Loucy (cell line): ENCODE measurements at regions not wholly inside any gene's neighbourhood (a gene's known extent, or its start where the extent isn't known, plus 50 kb on each side); places are given as distances from the start of the nearest gene placed in this dataset.

Experiments
- H2AFZ ChIP-seq: fragments of 200-600 bp; sonication (generic); 2 replicates; pipeline ENCODE4 v1.6.0; 2016; ENCODE audit warnings: antibody characterized with exemption, mild to moderate bottlenecking, low read length, moderate library complexity
- H3F3A ChIP-seq: fragments of 200-600 bp; 2 replicates; pipeline ENCODE4 v1.6.0; 2016; ENCODE audit warnings: antibody characterized with exemption, low read depth, mild to moderate bottlenecking
- H3K27me3 ChIP-seq: fragments of 200-600 bp; sonication (generic); 2 replicates; pipeline ENCODE4 v1.6.1; 2014; ENCODE audit warnings: low read length, mild to moderate bottlenecking; ENCODE audit not compliant: insufficient read depth, poor library complexity, severe bottlenecking
- H3K36me3 ChIP-seq: fragments of 200-600 bp; sonication (generic); 2 replicates; pipeline ENCODE4 v1.6.1; 2016; ENCODE audit warnings: low read length; ENCODE audit not compliant: insufficient read depth
- H3K4me1 ChIP-seq: fragments of 200-600 bp; sonication (generic); 2 replicates; pipeline ENCODE4 v1.5.1; 2014; ENCODE audit warnings: low read length, mild to moderate bottlenecking; ENCODE audit not compliant: insufficient read depth, poor library complexity, severe bottlenecking
- H3K4me2 ChIP-seq: fragments of 200-600 bp; sonication (generic); 2 replicates; pipeline ENCODE4 v1.6.0; 2014; ENCODE audit warnings: antibody characterized with exemption, low read length, low read depth, mild to moderate bottlenecking; ENCODE audit not compliant: poor library complexity, severe bottlenecking
- H3K4me3 ChIP-seq: fragments of 200-600 bp; sonication (generic); 2 replicates; pipeline ENCODE4 v1.5.1; 2014; ENCODE audit warnings: low read length, mild to moderate bottlenecking, mixed read lengths; ENCODE audit not compliant: poor library complexity, severe bottlenecking
- H3K79me2 ChIP-seq: fragments of 200-600 bp; sonication (generic); 2 replicates; pipeline ENCODE4 v1.6.1; 2014; ENCODE audit warnings: low read length; ENCODE audit not compliant: insufficient read depth
- H3K9ac ChIP-seq: fragments of 200-600 bp; sonication (generic); 2 replicates; pipeline ENCODE4 v1.6.0; 2014; ENCODE audit warnings: mild to moderate bottlenecking, low read depth, low read length, moderate library complexity; ENCODE audit not compliant: poor library complexity, severe bottlenecking
- H3K9me2 ChIP-seq: fragments of 200-600 bp; sonication (generic); replicated peaks from 2 replicates; pipeline ENCODE4 v1.6.1; 2016; ENCODE audit warnings: low read depth, low read length, mixed read lengths
- H3K9me3 ChIP-seq: fragments of 200-600 bp; sonication (generic); 2 replicates; pipeline ENCODE4 v1.6.1; 2014; ENCODE audit warnings: mild to moderate bottlenecking, antibody characterized with exemption, low read length, low read depth; ENCODE audit not compliant: insufficient read depth
- H4K20me1 ChIP-seq: fragments of 200-600 bp; sonication (generic); 2 replicates; pipeline ENCODE4 v1.6.0; 2014; ENCODE audit warnings: antibody characterized with exemption, low read length, mild to moderate bottlenecking; ENCODE audit not compliant: insufficient read depth, poor library complexity, severe bottlenecking
- CTCF ChIP-seq: fragments of 200-600 bp; sonication (generic); conservative IDR thresholded peaks from 2 replicates; pipeline ENCODE4 v1.5.1; 2014; ENCODE audit warnings: mild to moderate bottlenecking, antibody characterized with exemption, low read length
- EZH2phosphoT487 ChIP-seq: fragments of 200-600 bp; IDR thresholded peaks from 2 replicates; pipeline ENCODE4 v1.6.1; 2018; ENCODE audit warnings: antibody characterized with exemption, mild to moderate bottlenecking, moderate library complexity, borderline replicate concordance

- no peaks in the 10 kb centered on the region for H3K79me2 ChIP-seq
- TF ChIP-seq CTCF (no peak), EZH2phosphoT487 (no peak)
- no peaks in the 10 kb centered on the region for H3K9me3 ChIP-seq
- no peak overlapping the region for H3K9ac ChIP-seq
- H3F3A ChIP-seq = no peaks in the 10 kb centered on the region
- no peaks in the 10 kb centered on the region for H3K4me1 ChIP-seq
- no peaks in the 10 kb centered on the region for H3K27me3 ChIP-seq
- H2AFZ ChIP-seq = no peak overlapping the region
- no peaks in the 10 kb centered on the region for H3K9me2 ChIP-seq
- H3K36me3 ChIP-seq = no peaks in the 10 kb centered on the region
- H3K4me3 ChIP-seq = no peak overlapping the region
- no peaks in the 10 kb centered on the region for H4K20me1 ChIP-seq
- no peak overlapping the region for H3K4me2 ChIP-seq
Measured at GRCh38 chr4:84022564-84022963, 476.5 kb downstream of the NKX6-1 start.

- no peak for TF ChIP-seq CTCF
- no peak for TF ChIP-seq EZH2phosphoT487
- Histone ChIP-seq H3K9me3 (no peaks in the 10 kb centered on the region), H3K9me2 (no peaks in the 10 kb centered on the region), H3F3A (no peaks in the 10 kb centered on the region), H3K79me2 (no peaks in the 10 kb centered on the region), H3K27me3 (no peaks in the 10 kb centered on the region), H4K20me1 (no peaks in the 10 kb centered on the region), H3K9ac (no peak overlapping the region), H2AFZ (no peak overlapping the region), H3K4me3 (no peak overlapping the region), H3K4me2 (no peak overlapping the region), H3K36me3 (no peaks in the 10 kb centered on the region), H3K4me1 (no peaks in the 10 kb centered on the region)
Measured at GRCh38 chr4:84019626-84020025, 479.5 kb downstream of the NKX6-1 start.

GRCh38 chr4:84003046-84003445, 467.1 kb downstream of the GPAT3 start:
- Histone ChIP-seq H3K9me3 (no peaks in the 10 kb centered on the region), H3K9ac (no peak overlapping the region), H3K4me2 (no peak overlapping the region), H3K4me1 (no peaks in the 10 kb centered on the region), H3K36me3 (no peaks in the 10 kb centered on the region), H3K9me2 (no peaks in the 10 kb centered on the region), H3F3A (no peaks in the 10 kb centered on the region), H2AFZ (no peak overlapping the region), H3K27me3 (no peaks in the 10 kb centered on the region), H3K4me3 (no peak overlapping the region), H4K20me1 (no peaks in the 10 kb centered on the region), H3K79me2 (no peaks in the 10 kb centered on the region)
- TF ChIP-seq CTCF (no peak), EZH2phosphoT487 (no peak)
